Ovary (tissue), 3 donors: ENCODE measurements at regions not wholly inside any gene's neighbourhood (a gene's known extent, or its start where the extent isn't known, plus 50 kb on each side); places are given as distances from the start of the nearest gene placed in this dataset.

Experiments used
- CTCF ChIP-seq, 3 donors: fragments of 450-650 bp in 2 of 3; fragments of 200-600 bp in 1 of 3; IDR thresholded peaks; one replicate each; pipeline versions ENCODE4 v1.5.1 to v1.8.0; 2016 to 2022; ENCODE audit warnings: antibody characterized with exemption in 3 of 3, mild to moderate bottlenecking in 1 of 3
- EP300 ChIP-seq: sonication (generic); formaldehyde crosslinking; IDR thresholded peaks from one replicate; pipeline ENCODE4 v1.6.1; 2017; ENCODE audit warnings: antibody characterized with exemption
- POLR2A ChIP-seq: fragments of 450-650 bp; IDR thresholded peaks from one replicate; pipeline ENCODE4 v1.6.1; 2017; ENCODE audit warnings: antibody characterized with exemption, mild to moderate bottlenecking, moderate library complexity
- donor health status: DM: no; HTN: no; CAD: no.

- TF ChIP-seq POLR2A: no peak
- TF ChIP-seq CTCF (IDR thresholded peaks at IDR 0.05): no peak
- no peak for TF ChIP-seq EP300
Observed at GRCh38 chr2:67524213-67524612, 127.1 kb downstream of the ETAA1 start.
